ENCODE measurements at regions not wholly inside any gene's neighbourhood (a gene's known extent, or its start where the extent isn't known, plus 50 kb on each side); places are given as distances from the start of the nearest gene placed in this dataset.

DNA sequence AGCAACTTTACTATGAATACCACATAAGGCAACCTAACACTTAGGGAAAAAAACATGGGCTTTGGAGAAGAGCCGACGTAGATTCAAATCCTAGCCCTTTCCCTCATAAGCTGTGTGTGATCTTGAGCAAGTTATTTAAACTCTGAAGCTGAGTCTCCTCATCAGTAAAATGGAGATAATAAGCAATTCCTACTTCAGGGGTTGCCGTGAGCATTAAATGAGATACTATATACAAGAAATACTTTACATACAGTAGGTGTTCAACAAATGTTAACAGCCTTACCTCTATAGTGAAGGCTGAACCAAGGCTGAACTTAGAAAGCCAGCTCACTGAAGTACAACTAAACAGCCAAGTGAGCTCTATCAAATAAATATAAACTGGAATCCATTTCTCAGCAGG, 146.2 kb upstream of the DKK2 start:
- H3K4me3 ChIP-seq: no peak overlapping the region
- no peaks in the 10 kb centered on the region for H3K9me2 ChIP-seq (ENCODE audit: insufficient read depth)
- no peak overlapping the region for H3K27ac ChIP-seq (ENCODE audit: low read depth)
- H2AFZ ChIP-seq: no peak overlapping the region
- no peak overlapping the region for H3K27ac Mint-ChIP-seq
- H3K4me1 ChIP-seq (ENCODE audit: insufficient read depth): no peaks in the 10 kb centered on the region
- no peaks in the 10 kb centered on the region for H3K36me3 ChIP-seq (ENCODE audit: insufficient read depth)
- no peak for TF ChIP-seq NANOG (IDR thresholded peaks at IDR 0.05; ENCODE audit: borderline replicate concordance)
- H3K79me2 ChIP-seq (replicated peaks; ENCODE audit: insufficient read depth): no peaks in the 10 kb centered on the region
- no peak overlapping the region for H3K4me3 Mint-ChIP-seq
- H3K27me3 Mint-ChIP-seq (ENCODE audit: insufficient read depth, low read depth, poor library complexity): no peaks in the 10 kb centered on the region
- ATAC-seq: no peak
- no peaks in the 10 kb centered on the region for H3K9me3 Mint-ChIP-seq
- no peaks in the 10 kb centered on the region for H4K20me1 ChIP-seq (replicated peaks; ENCODE audit: insufficient read depth)
- no peak for DNase-seq (ENCODE audit: low spot score)
- H3K27me3 ChIP-seq (ENCODE audit: insufficient read depth): no peaks in the 10 kb centered on the region
- no peaks in the 10 kb centered on the region for H3K4me1 Mint-ChIP-seq
- no peaks in the 10 kb centered on the region for H3K36me3 Mint-ChIP-seq (ENCODE audit: low read depth)
- no peak overlapping the region for H3K4me2 ChIP-seq
- H3F3A ChIP-seq (replicated peaks; ENCODE audit: low read depth): no peaks in the 10 kb centered on the region

DNA sequence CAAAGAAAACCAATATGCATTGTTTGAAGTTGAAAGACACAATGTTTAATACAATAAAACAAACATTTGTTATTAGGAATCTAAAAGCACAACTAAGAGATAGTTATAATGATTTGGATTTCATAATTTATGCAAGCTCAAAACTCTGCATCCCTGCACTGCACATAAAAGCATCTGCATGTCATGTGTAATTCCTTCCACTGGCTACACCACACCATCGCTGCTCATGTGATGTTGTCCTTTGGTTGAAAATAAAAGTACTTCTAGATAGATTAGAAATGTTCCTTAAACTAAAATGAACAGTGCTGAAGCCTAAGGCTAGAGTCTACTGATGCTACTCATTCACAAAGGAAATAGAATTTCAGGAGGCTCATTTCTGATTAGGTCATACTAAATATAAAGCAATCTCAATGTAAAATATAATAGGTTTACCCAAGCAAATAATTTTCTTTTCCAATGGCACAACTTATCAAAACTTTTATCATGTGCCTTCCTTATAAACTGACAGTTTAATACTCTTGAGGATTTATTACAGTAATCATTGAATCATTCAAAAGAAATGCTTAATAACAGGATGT, 130.8 kb upstream of the DKK2 start:
- Mint-ChIP-seq H3K27me3 (ENCODE audit: insufficient read depth, low read depth, poor library complexity) (no peaks in the 10 kb centered on the region), H3K36me3 (ENCODE audit: low read depth) (peaks cover 9% of the 10 kb centered on the region; the same call in 2 of the 3 replicates), H3K4me1 (no peaks in the 10 kb centered on the region), H3K9me3 (peaks cover 12% of the 10 kb centered on the region), H3K27ac (no peak overlapping the region), H3K4me3 (no peak overlapping the region)
- Histone ChIP-seq H2AFZ (no peak overlapping the region), H3K4me3 (no peak overlapping the region), H3K4me1 (ENCODE audit: insufficient read depth) (no peaks in the 10 kb centered on the region), H3K4me2 (no peak overlapping the region), H3F3A (replicated peaks; ENCODE audit: low read depth) (no peaks in the 10 kb centered on the region), H4K20me1 (replicated peaks; ENCODE audit: insufficient read depth) (no peaks in the 10 kb centered on the region), H3K36me3 (ENCODE audit: insufficient read depth) (no peaks in the 10 kb centered on the region), H3K79me2 (replicated peaks; ENCODE audit: insufficient read depth) (no peaks in the 10 kb centered on the region), H3K27ac (ENCODE audit: low read depth) (no peak overlapping the region), H3K9me2 (ENCODE audit: insufficient read depth) (no peaks in the 10 kb centered on the region), H3K27me3 (ENCODE audit: insufficient read depth) (no peaks in the 10 kb centered on the region)
- ATAC-seq (no peak), DNase-seq (ENCODE audit: low spot score) (no peak)
- TF ChIP-seq CREB1 (CRISPR knock-in tag; IDR thresholded peaks at IDR 0.05; ENCODE audit: low read depth): no peak
- TF ChIP-seq, protein P1, sequence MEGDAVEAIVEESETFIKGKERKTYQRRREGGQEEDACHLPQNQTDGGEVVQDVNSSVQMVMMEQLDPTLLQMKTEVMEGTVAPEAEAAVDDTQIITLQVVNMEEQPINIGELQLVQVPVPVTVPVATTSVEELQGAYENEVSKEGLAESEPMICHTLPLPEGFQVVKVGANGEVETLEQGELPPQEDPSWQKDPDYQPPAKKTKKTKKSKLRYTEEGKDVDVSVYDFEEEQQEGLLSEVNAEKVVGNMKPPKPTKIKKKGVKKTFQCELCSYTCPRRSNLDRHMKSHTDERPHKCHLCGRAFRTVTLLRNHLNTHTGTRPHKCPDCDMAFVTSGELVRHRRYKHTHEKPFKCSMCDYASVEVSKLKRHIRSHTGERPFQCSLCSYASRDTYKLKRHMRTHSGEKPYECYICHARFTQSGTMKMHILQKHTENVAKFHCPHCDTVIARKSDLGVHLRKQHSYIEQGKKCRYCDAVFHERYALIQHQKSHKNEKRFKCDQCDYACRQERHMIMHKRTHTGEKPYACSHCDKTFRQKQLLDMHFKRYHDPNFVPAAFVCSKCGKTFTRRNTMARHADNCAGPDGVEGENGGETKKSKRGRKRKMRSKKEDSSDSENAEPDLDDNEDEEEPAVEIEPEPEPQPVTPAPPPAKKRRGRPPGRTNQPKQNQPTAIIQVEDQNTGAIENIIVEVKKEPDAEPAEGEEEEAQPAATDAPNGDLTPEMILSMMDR (conservative IDR thresholded peaks at IDR 0.05; ENCODE audit: low read depth in 2 of 2): no peak
- no peak for TF ChIP-seq NANOG (IDR thresholded peaks at IDR 0.05; ENCODE audit: borderline replicate concordance)
- TF ChIP-seq, protein P2, sequence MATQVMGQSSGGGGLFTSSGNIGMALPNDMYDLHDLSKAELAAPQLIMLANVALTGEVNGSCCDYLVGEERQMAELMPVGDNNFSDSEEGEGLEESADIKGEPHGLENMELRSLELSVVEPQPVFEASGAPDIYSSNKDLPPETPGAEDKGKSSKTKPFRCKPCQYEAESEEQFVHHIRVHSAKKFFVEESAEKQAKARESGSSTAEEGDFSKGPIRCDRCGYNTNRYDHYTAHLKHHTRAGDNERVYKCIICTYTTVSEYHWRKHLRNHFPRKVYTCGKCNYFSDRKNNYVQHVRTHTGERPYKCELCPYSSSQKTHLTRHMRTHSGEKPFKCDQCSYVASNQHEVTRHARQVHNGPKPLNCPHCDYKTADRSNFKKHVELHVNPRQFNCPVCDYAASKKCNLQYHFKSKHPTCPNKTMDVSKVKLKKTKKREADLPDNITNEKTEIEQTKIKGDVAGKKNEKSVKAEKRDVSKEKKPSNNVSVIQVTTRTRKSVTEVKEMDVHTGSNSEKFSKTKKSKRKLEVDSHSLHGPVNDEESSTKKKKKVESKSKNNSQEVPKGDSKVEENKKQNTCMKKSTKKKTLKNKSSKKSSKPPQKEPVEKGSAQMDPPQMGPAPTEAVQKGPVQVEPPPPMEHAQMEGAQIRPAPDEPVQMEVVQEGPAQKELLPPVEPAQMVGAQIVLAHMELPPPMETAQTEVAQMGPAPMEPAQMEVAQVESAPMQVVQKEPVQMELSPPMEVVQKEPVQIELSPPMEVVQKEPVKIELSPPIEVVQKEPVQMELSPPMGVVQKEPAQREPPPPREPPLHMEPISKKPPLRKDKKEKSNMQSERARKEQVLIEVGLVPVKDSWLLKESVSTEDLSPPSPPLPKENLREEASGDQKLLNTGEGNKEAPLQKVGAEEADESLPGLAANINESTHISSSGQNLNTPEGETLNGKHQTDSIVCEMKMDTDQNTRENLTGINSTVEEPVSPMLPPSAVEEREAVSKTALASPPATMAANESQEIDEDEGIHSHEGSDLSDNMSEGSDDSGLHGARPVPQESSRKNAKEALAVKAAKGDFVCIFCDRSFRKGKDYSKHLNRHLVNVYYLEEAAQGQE (IDR thresholded peaks at IDR 0.05; ENCODE audit: unreplicated experiment): no peak
- no peak for TF ChIP-seq EZH2 (IDR thresholded peaks at IDR 0.05; ENCODE audit: low read depth, unreplicated experiment)
- no peak for TF ChIP-seq ZNF114 (CRISPR knock-in tag; IDR thresholded peaks at IDR 0.05)
- no peak for TF ChIP-seq EZH2phosphoT487 (IDR thresholded peaks at IDR 0.05; ENCODE audit: unreplicated experiment)
- TF ChIP-seq, protein P3, sequence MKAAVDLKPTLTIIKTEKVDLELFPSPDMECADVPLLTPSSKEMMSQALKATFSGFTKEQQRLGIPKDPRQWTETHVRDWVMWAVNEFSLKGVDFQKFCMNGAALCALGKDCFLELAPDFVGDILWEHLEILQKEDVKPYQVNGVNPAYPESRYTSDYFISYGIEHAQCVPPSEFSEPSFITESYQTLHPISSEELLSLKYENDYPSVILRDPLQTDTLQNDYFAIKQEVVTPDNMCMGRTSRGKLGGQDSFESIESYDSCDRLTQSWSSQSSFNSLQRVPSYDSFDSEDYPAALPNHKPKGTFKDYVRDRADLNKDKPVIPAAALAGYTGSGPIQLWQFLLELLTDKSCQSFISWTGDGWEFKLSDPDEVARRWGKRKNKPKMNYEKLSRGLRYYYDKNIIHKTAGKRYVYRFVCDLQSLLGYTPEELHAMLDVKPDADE (IDR thresholded peaks at IDR 0.05): no peak

All from GM23338 (cell line).